C4-2B (cell line): ENCODE measurements at regions not wholly inside any gene's neighbourhood (a gene's known extent, or its start where the extent isn't known, plus 50 kb on each side); places are given as distances from the start of the nearest gene placed in this dataset.

Source experiments
- H3K27ac ChIP-seq: fragments of 450-650 bp; 2 replicates; pipeline ENCODE4 v1.5.1; 2017
- CTCF ChIP-seq: fragments of 450-650 bp; conservative IDR thresholded peaks from 2 replicates; pipeline ENCODE4 v1.5.1; 2017; ENCODE audit warnings: mild to moderate bottlenecking
- ZFX ChIP-seq: fragments of 450-650 bp; IDR thresholded peaks from 2 replicates; pipeline ENCODE4 v1.6.1; 2017

- no peak for TF ChIP-seq CTCF
- H3K27ac ChIP-seq, result no peak overlapping the region
Measured at GRCh38 chr1:29384496-29385015, 148.2 kb downstream of the PTPRU start.

GRCh38 chr1:29383746-29384371, 147.5 kb downstream of the PTPRU start:
- no peak for TF ChIP-seq ZFX
- TF ChIP-seq CTCF, result no peak
- no peak overlapping the region for H3K27ac ChIP-seq

GRCh38 chr1:29382851-29383745, 146.8 kb downstream of the PTPRU start:
- TF ChIP-seq ZFX (no peak), CTCF (no peak)
- no peak overlapping the region for H3K27ac ChIP-seq

GRCh38 chr1:29381426-29381825, 145.1 kb downstream of the PTPRU start:
- H3K27ac ChIP-seq, result no peak overlapping the region
- no peak for TF ChIP-seq CTCF
- no peak for TF ChIP-seq ZFX

GRCh38 chr1:29380532-29380931, 144.2 kb downstream of the PTPRU start:
- no peak for TF ChIP-seq CTCF
- no peak for TF ChIP-seq ZFX
- no peak overlapping the region for H3K27ac ChIP-seq

- no peak overlapping the region for H3K27ac ChIP-seq
- TF ChIP-seq ZFX, result no peak
- peak; percentile 90 for TF ChIP-seq CTCF
Measured at GRCh38 chr1:29379443-29380073, 143.2 kb downstream of the PTPRU start.
